Thyroid gland (tissue), 4 donors: ENCODE measurements at regions not wholly inside any gene's neighbourhood (a gene's known extent, or its start where the extent isn't known, plus 50 kb on each side); places are given as distances from the start of the nearest gene placed in this dataset.

ENCODE experiments used
- CTCF ChIP-seq, 6 experiments: fragments of 200-600 bp in 3 of 6; fragments of 450-650 bp in 3 of 6; sonication (generic) in 3 of 6; IDR thresholded peaks; one replicate each; pipeline ENCODE4 v1.5.1; 2016 to 2019; ENCODE audit warnings: antibody characterized with exemption in 6 of 6, mild to moderate bottlenecking in 2 of 6, inconsistent platforms in 1 of 6, moderate library complexity in 1 of 6
- POLR2A ChIP-seq, 2 donors: fragments of 450-650 bp; IDR thresholded peaks; one replicate each; pipeline ENCODE4 v1.6.1; 2017; ENCODE audit warnings: antibody characterized with exemption in 2 of 2, mild to moderate bottlenecking in 2 of 2, moderate library complexity in 1 of 2

- TF ChIP-seq CTCF (IDR thresholded peaks at IDR 0.05): no peak
- TF ChIP-seq POLR2A (IDR thresholded peaks at IDR 0.05): no peak
Measured at GRCh38 chr19:33898062-33898677, 101.5 kb downstream of the KCTD15 start.
